Islet of Langerhans (tissue), 1 donor: ENCODE measurements at regions not wholly inside any gene's neighbourhood (a gene's known extent, or its start where the extent isn't known, plus 50 kb on each side); places are given as distances from the start of the nearest gene placed in this dataset.

Experiments
- FAIRE-seq: peaks from one replicate; lab custom pipeline; 2011; peaks lifted over from hg19 to GRCh38; lab: Jason Lieb, UNC

DNA sequence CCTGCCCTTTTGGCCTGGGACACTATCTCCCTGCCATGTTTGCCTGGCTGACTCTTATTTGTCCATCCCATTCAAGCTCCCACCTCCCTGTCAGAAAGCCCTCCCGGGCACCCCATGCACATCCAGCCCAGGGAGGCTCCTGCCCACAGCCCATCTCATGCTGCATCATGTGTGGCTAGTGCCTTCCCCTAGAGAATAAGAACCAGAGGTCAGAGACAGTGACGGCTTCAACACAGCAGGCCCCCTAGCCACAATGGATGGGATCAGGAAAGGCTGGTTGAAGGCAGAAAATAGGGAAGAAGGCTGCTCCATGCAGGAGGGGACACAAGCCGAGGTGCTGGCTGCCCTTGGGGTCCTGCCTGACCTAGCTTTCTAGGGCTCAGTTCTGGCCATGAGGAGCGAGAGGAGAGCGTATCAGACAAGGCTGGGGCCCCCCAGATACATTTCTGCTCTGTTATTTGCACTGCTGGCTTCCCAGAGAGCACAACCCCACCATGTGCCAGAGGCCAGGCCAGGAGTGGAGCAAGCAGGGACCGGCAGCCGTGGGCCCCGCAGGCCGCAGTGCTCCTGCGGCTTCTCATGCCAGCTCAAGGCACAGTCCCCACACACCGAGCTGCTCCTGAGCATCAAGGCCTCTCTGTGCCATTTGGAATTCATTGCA, 161.1 kb upstream of the ZMIZ1 start:
- FAIRE-seq, result no peak

DNA sequence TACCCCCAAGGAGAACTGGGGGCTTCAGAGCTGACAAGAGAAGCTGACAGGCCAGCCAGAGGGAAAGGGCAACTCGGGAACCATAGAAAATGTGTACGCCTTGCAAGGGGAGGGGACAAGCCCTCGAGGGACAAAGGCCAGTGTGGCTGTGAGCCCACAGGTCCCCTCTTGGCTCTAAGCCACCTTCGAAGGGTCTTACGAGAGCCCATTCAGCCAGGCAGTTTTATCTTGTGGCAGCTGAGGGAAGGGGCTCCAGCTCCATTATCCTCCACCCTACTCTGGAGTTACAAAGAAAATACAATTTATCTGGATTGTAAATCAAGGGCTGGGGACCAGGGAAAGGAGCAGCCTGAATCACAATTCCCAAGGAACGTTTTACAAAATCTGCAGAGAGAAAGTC, 159.5 kb upstream of the ZMIZ1 start:
- FAIRE-seq, result no peak

DNA sequence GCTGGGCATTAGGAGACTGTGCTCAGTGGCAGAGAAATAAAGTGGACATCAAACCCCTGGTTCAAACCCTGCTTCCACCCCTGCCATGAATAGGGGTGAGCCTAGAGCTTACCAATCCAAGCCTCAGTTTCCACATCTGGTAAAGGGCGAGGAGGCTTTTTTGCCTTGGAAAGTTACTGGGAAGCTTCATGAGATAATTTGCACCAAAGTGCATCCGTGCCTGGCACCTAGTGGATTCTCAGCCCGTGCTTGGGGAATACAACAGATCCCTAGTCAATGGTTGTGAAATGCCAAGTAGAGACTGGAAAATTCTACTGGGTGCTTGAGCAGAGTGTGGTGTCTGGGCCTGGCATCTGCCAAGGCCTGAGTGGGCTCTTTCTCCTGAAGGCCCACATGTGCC, 158.7 kb upstream of the ZMIZ1 start:
- no peak for FAIRE-seq

DNA sequence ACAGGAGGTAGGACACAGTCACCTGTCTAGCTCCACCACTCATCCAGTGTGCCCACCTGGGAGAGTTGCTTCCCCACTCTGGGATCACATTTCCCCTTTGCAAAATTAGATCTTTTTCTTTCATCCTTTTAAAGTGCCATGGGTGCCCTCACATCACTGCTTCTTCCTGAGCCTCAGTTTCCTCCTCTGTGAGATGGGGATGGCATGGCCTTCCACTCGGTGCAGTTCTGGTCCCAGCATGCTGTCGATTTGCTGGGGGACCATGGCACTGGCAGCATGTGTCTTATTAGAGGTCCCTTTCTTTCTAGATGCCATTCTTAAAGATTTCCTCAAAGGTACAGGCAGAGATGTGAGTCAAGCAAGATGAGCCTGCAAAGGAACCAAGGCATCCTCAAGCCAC, 158.3 kb upstream of the ZMIZ1 start:
- no peak for FAIRE-seq

DNA sequence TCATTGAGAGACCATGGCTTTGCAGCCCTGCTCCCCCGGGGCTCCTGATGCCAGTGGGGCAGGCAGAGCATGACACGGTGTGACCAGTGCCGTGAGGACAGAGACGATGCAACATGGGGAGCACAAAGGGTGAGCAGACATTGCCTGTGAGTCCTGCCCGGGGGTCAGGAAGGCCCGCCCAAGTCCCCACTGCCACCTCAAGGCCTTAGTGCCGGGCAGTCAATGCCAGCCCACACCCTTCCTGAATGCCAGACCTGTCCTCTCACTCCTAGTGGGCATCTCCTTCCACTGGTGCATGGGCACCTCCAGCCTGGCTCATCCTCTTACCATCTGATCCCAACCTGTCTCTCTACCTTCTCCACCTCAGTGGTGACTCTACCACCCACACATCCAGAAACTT, 157.9 kb upstream of the ZMIZ1 start:
- FAIRE-seq, result no peak

DNA sequence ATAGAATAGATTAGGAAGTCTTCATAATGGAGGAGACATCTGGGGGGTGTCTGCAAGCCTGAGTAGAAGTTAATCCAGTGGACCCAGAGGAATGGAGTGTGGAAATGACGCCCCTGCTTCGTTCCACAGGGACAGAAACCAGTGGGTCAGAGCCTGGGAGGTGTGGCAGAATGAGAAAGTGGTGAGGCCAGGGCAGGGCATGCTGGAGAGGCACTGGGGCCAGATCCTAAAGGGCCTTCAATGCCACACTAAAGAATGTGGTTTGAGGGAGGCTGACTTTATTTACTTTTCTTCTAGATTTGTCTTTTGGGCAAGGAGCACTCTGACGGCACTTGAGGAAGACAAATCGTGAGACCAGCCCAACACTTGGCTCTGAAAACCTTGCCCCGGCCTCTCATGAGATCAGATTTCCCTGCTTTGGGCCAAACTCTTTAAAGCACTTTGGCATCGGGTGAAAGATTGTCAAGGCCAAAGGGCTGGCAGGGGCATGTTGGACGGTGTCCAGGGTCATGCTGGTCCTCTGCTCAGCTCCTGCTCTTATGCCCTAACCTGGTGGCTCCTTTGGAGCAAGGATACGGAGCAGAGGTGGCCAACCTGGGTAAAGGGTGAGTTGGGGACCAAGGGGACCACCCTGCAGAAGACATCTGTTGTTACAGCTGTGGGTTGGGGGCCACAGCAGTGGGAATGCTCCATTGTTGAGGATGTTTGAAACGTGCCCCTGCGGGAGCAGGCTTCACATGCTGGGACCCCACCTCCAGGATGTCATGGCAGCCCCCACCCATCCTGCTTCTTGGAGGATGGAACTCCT, 157.0 kb upstream of the ZMIZ1 start:
- FAIRE-seq, result no peak

DNA sequence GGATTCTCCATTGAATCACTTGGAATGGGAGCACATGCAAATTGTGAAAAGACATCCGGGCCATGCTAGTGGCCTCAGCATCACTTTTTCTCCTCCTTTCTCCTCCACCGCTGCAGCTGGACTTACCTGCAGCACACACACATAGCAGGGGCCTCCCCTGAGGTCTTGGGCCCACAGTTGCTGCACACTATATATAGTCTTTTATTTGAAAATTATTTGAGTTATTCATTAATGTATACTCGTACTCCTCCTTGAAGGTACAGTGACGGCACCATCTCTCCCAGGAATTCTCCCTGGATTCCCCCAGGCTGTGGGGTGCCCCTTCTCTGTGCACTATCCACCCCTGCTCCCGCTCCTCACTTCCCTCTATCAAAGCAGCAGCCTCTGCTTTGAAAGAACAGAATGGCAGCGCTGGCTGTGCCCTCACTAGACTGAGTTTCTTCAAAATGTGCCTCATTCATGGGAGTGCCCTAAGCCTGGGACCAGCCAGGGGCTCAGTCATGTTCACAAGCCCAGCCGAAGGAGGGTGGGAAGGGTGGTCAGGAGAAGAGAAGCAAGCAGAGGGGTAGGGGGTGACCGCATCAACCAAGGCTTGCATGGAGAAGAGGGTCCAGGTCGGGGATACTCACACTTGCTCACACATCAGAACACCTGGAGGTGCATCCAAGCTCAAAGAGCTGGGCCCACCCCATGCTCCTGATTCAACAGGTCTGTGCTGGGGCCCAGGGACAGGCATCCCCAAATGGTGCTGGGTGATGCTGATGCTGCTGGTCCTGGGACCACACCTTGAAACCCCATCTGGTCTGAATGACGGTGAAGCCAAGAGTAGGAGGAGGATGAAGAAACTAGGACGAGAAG, 156.2 kb upstream of the ZMIZ1 start:
- FAIRE-seq, result no peak

DNA sequence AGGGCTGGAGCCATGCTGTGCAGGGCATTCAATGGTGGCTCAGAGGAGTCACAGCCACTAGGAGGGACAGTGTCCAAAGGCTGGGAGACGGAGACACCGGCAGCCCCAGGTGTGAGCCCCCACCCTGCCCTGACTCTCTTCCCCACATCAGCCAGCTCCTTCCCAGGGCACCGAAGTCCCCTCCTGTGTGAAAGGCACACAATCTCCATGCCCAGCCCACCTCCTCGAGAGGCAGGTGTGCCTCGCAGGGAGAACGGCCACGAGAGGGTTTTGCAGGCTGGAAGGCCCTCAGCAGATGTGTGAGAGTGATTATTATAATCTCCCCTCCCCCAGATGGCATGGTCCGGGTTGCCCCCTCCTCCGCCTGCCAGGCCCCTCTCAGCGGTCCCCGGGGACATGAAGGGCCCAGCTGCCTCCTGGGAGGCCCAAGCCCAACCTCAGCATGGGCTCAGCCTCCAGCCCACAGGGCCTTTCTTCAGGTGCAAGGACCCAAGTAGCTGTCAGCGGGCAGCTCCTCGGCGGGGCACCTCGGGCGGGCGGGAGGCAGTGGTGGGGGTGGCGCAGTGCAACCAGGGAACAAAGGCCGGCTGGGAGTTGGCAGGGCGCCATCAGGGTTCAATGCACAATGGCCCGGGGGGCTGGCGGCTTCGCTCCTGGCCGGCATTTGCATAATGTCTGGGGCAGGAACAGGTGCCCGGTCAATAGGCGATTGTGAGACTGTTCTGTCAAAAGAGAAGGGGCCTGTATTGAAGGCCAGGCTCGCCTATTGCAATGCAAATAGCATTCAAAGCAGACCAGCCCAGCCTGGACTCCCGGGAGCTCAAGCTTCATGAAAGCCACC, 155.3 kb upstream of the ZMIZ1 start:
- FAIRE-seq, result no peak

DNA sequence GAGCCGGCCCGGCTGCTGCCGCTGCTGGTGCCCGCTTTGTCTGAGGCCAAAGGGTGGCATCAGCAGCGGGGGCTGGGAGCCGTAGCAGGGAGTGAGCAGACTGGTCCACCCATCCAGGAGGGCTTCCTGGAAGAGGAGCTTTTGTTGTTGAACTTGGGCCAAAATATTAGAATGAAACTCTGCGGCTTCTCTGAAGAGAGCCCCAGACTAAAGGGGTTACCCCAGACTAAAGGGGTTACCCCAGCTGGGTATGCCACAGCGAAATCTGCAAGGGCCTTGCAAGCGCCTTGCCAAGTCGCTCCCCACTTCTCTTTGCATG, 154.7 kb upstream of the ZMIZ1 start:
- FAIRE-seq, result no peak

DNA sequence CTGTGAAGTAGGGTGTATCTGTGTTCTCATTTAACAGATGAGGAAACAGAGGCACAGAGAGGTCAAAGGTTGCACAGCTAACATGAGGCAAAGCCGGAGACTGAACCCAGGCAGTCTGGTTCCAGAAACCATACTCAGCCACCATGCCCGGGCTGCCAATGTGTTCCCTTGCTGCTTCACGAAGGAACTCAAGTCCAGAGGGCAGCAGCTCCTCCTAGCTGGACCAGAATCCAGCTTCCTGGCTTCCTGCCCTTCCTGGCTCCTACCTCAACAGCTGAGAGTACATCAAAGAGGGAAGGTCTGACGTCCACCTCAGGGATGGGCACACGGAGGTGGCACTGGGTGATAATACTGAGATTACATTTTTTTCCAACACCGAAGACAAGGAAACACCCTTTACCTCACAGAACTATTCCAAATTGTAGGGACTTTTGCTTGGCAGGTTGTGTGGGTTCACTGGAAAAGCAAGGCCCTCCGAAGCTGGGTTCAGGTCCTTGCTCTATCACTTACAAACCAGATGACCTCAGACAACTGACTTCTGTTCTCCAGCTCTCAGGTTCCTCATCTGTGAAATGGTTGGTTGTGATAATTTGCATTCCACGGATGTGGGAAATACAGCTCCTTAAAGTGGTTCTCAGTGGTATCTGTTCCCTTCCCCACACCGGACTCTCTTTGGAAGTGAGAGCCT, 154.1 kb upstream of the ZMIZ1 start:
- FAIRE-seq, result no peak

DNA sequence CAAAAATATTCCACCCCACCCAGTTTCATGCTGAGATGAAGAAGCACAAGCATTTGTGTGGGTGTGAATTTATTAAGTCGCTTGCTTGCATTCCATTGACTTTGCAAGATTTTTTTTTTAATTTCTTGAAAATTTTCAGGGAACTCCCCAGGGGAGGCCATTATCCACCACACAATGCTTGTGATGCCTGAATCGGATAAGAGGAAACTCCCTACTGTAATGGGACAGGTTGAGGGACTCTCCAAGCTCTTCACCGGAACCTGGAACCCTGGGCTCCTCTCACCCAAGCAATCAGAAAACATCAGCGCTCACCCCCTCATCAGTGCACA, 153.6 kb upstream of the ZMIZ1 start:
- no peak for FAIRE-seq

DNA sequence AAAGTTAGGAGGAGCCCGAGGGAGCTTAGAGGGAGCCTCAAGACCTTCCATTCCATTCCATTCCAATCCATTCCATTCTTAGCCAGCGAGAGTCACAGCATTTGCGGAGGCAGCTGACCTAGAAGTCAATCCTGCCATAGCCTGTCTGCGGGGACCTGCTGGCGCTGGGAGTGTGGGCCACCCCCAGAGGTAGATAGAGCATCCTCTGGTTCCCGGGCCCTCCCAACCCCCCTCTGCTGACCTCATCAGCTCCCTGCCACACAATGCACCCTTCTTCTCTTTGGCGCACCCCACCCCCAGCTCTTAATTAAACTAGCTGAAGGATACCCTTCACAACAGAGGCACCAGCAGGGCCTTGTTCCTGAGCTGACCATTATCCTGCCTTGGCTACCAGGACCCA, 152.5 kb upstream of the ZMIZ1 start:
- no peak for FAIRE-seq

DNA sequence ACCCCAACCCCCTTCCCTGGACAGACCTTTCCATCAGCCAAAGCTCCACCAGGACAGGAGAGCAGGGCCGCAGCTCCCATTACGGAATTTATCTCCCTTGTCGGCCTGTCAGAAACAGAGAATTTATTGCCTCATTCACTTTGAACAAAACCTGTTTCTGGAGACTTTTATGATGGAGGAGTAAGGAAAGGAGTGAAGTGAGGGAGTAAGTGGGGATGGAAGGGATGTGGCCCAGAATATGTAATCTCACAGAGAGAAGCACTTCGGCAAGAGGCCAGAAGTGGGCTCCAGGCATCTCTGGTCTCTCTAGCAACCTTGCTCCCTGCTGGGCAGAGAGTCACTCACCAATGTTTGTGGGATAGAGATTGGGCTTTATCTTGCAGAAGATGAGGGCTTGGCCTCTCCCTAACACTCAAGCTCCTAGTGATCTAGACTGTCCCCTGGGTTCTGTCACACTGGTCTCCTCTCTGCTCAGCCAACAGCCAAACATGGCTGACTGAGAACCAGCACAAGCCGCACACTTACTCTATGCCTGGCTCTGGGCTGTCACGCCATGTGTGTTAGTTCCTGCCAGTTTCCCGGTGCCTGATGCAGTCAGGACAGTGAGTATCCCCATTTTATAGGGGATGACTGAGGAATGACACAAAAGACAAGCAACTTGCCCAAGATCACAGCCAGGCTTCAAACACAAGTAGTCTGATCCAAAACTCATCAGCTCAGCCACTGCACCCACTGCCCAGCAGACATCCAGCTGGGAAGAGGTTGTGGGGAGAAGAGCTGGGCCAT, 149.4 kb upstream of the ZMIZ1 start:
- FAIRE-seq, result no peak

DNA sequence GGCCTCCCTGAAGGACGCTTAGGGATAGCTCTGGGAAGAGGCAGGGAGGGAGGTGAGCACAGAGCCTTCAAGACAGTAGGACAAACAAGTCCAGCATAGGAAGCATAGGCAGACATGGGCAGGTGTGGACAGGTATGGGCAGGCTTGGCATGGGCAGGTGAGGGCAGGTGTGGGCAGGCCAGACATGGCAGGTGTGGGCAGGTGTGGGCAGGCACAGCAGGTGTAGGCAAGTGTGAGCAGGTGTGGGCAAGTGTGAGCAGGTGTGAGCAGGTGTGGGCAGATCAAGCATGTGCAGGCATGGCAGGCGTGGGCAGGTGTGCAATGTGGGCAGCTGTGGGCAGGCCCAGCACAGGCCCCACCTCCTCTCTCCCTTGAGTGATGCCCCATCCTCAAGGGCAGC, 148.8 kb upstream of the ZMIZ1 start:
- no peak for FAIRE-seq

DNA sequence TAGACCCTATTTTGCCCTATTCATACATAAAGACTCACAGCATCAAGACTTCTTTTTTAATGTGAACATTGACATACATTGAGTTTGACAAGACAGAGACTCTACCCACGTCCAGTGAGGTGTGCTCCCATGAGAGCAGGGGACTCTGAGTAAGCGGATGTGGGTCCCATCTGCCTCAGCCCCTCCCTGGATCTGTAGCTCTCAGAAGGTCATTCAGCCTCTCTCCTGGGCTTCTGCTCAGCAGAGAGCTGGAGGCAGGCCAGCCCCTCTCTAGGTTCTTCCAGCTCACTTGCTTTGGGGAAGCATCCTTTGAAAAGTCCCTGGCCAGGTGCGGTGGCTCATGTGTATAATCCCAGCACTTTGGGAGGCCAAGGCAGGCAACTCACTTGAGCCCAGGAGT, 146.9 kb upstream of the ZMIZ1 start:
- no peak for FAIRE-seq

DNA sequence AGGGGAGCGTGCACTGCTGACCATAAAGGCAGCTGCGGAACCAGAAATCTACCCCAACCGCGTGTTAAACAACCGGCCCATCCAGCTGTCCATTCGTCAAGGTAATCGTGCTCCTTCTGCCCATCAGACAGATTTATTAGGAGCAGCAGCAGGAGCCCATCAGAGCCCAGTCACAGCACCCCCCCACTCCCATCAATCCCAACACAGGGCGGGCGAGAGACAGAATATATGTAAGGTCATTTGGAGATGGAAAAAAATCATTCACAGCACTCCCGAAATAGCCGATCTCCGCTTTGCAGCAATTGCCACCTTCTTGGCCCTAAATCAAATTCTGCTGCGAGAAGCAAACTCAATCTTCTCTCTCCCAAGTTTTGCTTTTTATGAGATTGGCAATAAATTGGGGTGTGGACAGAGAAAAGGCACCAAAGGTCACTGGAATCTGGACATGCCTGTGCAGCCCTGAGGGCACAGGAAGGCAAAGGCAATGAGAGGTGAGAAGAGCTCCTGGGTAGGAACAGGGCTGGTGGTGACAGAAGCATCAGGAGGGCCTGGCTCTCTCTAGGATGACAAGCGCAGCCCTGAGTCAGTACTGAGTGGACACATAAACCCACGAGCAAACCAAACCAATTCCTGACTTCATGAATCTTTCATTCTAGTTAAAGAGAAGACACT, 145.0 kb upstream of the ZMIZ1 start:
- no peak for FAIRE-seq

DNA sequence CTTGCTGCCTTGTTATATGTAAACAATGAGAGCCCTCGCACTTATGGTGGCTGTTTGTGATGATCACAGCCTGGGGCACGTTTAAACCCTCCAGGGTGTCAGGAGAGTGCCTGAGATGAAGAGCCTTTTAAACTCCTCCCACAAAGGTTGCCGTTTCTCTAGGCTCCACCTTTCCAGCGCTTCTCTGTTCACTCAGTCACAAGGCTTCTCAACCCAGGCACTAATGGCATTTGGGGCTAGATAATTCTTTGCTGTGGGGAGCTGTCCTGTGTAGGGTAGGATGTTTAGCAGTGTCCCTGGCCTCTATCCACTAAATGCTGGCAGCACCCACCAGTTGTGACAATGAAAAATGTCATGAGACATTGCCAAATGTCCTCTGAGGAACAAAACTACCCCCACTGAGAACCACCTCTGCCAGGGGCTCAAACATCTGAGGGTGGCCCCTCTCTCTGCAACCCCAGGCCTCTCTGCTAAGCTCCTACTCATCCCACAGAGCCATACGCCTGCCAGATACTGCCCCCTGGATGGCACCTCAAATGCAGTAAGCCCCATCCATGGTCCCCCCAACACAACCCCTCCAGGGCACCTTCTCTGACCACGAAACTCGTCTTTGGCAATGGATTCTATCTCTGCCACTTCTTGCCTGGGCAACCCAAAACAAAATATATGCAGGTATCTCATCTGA, 144.3 kb upstream of the ZMIZ1 start:
- no peak for FAIRE-seq

DNA sequence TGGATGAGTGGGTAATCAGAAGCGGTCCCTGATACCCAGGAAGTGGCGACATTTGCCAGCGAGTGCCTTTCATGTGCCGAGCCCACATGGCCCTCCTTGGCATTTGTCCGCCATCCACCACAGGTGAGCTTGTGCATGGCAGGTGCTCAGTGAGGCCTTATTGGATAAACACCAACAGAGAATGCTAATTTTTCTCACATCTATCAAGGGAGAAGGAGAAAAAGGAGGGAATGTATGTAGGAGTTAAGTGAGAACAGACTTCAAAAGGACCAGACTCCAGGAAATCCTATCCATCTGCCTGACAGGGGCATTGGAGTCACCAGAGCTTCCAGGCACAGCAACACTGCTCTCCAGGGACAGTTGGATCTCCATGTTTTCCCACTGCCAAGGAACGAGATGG, 143.5 kb upstream of the ZMIZ1 start:
- FAIRE-seq, result no peak

DNA sequence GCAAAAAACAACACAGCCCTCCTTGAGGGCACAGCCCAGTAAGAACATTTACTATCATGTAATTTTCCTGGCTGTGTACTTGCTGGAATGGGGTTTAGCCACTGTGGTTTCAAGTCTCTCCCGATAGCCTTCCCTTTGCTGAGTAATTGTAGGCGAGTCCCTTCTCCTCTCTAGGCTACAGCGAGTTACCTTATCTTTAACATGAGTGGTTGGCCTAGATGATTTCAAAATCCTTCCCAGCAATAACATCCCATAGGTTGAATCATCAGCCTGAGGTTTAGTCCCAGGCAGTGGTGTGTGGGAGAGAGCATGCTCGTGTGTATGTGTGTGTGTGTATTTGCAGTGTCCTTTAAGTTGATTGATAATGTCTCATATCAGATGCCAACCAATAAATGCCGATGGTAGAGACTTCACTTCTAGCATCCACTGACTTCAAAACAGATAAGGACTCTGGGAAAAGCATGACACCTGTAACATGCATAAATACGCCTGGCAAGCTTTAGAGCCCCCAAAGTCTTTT, 142.9 kb upstream of the ZMIZ1 start:
- FAIRE-seq, result no peak
